ENCODE measurements at regions not wholly inside any gene's neighbourhood (a gene's known extent, or its start where the extent isn't known, plus 50 kb on each side); places are given as distances from the start of the nearest gene placed in this dataset.
A peak's percentile ranks its signal among the peaks of the same experiment; 100 is the strongest.

DNA sequence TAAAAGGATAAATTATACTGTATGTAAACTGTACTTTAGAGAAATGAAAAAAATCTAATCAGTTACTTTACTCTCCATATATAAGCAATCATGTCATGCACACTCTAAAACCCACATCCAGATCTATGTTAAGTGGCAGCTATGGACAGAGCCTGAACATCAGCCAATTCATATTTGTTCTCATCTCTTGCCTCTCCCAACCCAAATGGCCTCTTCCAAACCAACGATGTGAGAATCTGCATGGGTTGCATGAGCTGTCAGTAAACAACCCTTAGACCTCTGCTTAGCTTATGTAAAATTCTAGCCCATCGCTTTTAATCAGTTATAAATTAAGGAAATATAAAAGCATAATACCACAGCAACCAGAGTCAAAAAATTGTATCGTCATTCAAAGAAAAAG is 288.7 kb upstream of the INTU start:
- no peak overlapping the region for H3K4me2 ChIP-seq (ENCODE audit: unreplicated experiment)
- H2AFZ ChIP-seq = no peak overlapping the region
- H3K36me3 ChIP-seq (ENCODE audit: low read depth) = no peaks in the 10 kb centered on the region
- DNase-seq = no peak
- no peaks in the 10 kb centered on the region for H3K27me3 ChIP-seq (replicated peaks; ENCODE audit: insufficient read depth)
- TF ChIP-seq EZH2phosphoT487 (IDR thresholded peaks at IDR 0.05; ENCODE audit: insufficient read depth, low read depth) (no peak), EZH2 (IDR thresholded peaks at IDR 0.05; ENCODE audit: insufficient read depth, poor library complexity, severe bottlenecking) (no peak)
- no peak overlapping the region for H3K9ac ChIP-seq
- H3F3A ChIP-seq (ENCODE audit: insufficient read depth) = no peaks in the 10 kb centered on the region
- H3K4me3 ChIP-seq = no peak overlapping the region
- no peaks in the 10 kb centered on the region for H3K9me2 ChIP-seq (ENCODE audit: insufficient read depth)
- no peak overlapping the region for H3K27ac ChIP-seq
- H3K9me3 ChIP-seq (ENCODE audit: low read depth) = no peaks in the 10 kb centered on the region
- in situ Hi-C loops (cut with MboI) = no loop called here
- 60 to 70% methylated on average over 3 of the region's 3 CpGs for WGBS, 2 experiments (ENCODE audit: low coverage in 1 of 2, low lambda C conversion rate in 2 of 2, missing lambda C conversion rate in 2 of 2)
- no peaks in the 10 kb centered on the region for H3K79me2 ChIP-seq (ENCODE audit: insufficient read depth)
- no peaks in the 10 kb centered on the region; the same call in 1 of the 2 replicates for H4K20me1 ChIP-seq (ENCODE audit: insufficient read depth)
- no peaks in the 10 kb centered on the region for H3K4me1 ChIP-seq (ENCODE audit: insufficient read depth)

DNA sequence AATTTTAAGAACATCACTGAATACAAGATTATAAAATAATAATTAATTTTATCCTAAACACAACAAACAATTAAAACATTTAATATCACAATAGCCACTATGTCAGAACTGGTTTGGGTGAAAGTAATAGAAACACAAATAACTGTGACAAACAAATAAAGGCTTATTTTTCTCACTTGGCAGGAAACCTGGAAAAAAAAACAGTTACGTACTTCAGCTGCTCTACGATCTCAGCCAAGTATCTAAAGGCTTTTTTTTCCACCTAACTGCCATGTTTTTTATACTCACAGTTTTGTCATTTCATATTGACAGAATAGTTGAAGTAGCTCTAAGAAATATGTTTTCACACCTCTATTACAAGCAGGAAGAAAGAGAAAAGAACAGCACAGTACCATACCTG is 284.8 kb upstream of the INTU start:
- in situ Hi-C loops (cut with MboI) = no loop called here
- no peaks in the 10 kb centered on the region for H3F3A ChIP-seq (ENCODE audit: insufficient read depth)
- WGBS, 2 experiments (ENCODE audit: low coverage in 1 of 2, low lambda C conversion rate in 2 of 2, missing lambda C conversion rate in 2 of 2) = 15 to 28% methylated on average over 2 of the region's 2 CpGs
- no peaks in the 10 kb centered on the region; the same call in 1 of the 2 replicates for H4K20me1 ChIP-seq (ENCODE audit: insufficient read depth)
- no peak overlapping the region for H3K4me2 ChIP-seq (ENCODE audit: unreplicated experiment)
- no peak overlapping the region for H2AFZ ChIP-seq
- TF ChIP-seq EZH2phosphoT487 (IDR thresholded peaks at IDR 0.05; ENCODE audit: insufficient read depth, low read depth) (no peak), EZH2 (IDR thresholded peaks at IDR 0.05; ENCODE audit: insufficient read depth, poor library complexity, severe bottlenecking) (no peak)
- H3K9me2 ChIP-seq (ENCODE audit: insufficient read depth) = no peaks in the 10 kb centered on the region
- no peak overlapping the region for H3K9ac ChIP-seq
- DNase-seq = no peak
- H3K27me3 ChIP-seq (replicated peaks; ENCODE audit: insufficient read depth) = no peaks in the 10 kb centered on the region
- no peak overlapping the region for H3K4me3 ChIP-seq
- no peaks in the 10 kb centered on the region for H3K79me2 ChIP-seq (ENCODE audit: insufficient read depth)
- no peaks in the 10 kb centered on the region for H3K9me3 ChIP-seq (ENCODE audit: low read depth)
- H3K36me3 ChIP-seq (ENCODE audit: low read depth) = no peaks in the 10 kb centered on the region
- no peaks in the 10 kb centered on the region for H3K4me1 ChIP-seq (ENCODE audit: insufficient read depth)
- no peak overlapping the region for H3K27ac ChIP-seq

DNA sequence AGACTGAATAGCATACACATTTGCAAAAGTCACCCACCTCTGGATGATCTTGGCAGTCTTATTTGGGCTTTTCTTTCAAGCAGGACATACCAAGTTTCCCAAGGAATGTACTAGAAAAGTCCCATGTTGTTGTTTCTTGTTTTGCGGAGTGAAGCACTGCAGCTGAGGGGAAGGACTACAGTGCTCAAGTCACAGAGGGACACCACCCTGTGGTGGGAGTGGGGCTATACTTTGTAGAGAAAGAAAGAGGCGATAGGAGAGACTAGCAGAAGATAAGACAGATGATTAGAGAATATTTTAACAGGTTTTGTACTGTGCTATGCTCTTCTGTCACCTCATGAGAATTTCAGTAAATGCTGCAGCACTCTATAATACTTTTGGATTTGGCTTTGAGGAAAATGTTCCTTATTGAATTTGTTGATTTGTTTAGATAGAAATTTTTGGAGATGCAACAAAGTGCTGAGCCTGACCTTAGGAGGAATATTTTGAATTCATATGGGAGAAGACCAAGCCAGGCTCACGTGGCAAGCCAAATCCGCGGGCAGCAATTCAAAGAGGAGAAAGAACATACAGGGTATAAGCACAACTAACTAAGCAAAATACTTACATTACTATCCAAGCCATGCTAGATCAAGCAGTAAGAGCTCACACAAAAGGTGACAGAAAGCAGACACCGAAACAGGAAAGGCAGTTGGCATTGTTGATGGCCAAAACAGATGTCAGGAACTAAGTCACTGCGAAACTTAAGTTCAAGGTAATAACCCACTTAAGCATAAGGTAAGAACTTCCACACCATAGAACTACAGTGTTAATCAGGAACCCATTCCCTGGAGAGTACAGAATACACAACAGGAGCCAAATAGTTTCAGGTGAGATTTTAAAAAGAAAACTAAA is 280.3 kb upstream of the INTU start:
- TF ChIP-seq EZH2 (IDR thresholded peaks at IDR 0.05; ENCODE audit: insufficient read depth, poor library complexity, severe bottlenecking) (no peak), EZH2phosphoT487 (IDR thresholded peaks at IDR 0.05; ENCODE audit: insufficient read depth, low read depth) (no peak)
- WGBS, 2 experiments (ENCODE audit: low coverage in 1 of 2, low lambda C conversion rate in 2 of 2, missing lambda C conversion rate in 2 of 2) = 43 to 50% methylated on average over 7 of the region's 7 CpGs
- no peak for DNase-seq

DNA sequence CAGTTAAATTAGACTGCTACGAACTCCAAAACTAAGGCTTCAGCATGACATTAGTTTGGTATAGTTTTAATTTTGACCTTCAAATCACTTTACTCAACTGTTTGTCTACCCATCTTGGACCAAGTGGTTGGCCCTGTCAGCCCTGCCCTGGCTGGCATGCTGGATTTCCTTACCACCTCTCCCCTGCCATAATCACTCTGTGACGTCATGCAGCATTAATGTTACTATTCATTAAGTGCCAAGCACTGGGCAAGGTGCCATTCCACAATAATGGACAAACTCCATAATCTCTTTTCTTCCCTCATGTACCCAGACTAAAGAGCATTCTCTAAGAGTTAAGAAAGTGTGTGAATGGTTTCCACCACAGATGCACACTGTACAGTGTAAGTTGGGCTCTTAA is 277.0 kb upstream of the INTU start:
- DNase-seq = peak; percentile 14
- Histone ChIP-seq H3K9me2 (ENCODE audit: insufficient read depth) (no peaks in the 10 kb centered on the region), H3K9me3 (ENCODE audit: low read depth) (no peaks in the 10 kb centered on the region), H2AFZ (no peak overlapping the region), H3K4me3 (no peak overlapping the region), H3F3A (ENCODE audit: insufficient read depth) (no peaks in the 10 kb centered on the region), H3K4me2 (ENCODE audit: unreplicated experiment) (no peak overlapping the region), H3K36me3 (ENCODE audit: low read depth) (no peaks in the 10 kb centered on the region), H3K4me1 (ENCODE audit: insufficient read depth) (no peaks in the 10 kb centered on the region), H3K9ac (no peak overlapping the region), H3K27me3 (replicated peaks; ENCODE audit: insufficient read depth) (no peaks in the 10 kb centered on the region), H3K79me2 (ENCODE audit: insufficient read depth) (no peaks in the 10 kb centered on the region), H4K20me1 (ENCODE audit: insufficient read depth) (no peaks in the 10 kb centered on the region), H3K27ac (no peak overlapping the region)
- 30 to 33% methylated on average over 2 of the region's 2 CpGs for WGBS, 2 experiments (ENCODE audit: low coverage in 1 of 2, low lambda C conversion rate in 2 of 2, missing lambda C conversion rate in 2 of 2)
- no peak for TF ChIP-seq EZH2 (IDR thresholded peaks at IDR 0.05; ENCODE audit: insufficient read depth, poor library complexity, severe bottlenecking)
- no peak for TF ChIP-seq EZH2phosphoT487 (IDR thresholded peaks at IDR 0.05; ENCODE audit: insufficient read depth, low read depth)
- in situ Hi-C loops (cut with MboI) = no loop called here

More for the DNA sequence above, 280.3 kb upstream of the INTU start:
- Histone ChIP-seq H3K4me2 (ENCODE audit: unreplicated experiment) (no peak overlapping the region), H3K4me3 (no peak overlapping the region), H3K9me2 (ENCODE audit: insufficient read depth) (no peaks in the 10 kb centered on the region), H3K36me3 (ENCODE audit: low read depth) (no peaks in the 10 kb centered on the region), H3K9ac (no peak overlapping the region), H3K27ac (no peak overlapping the region), H3K27me3 (replicated peaks; ENCODE audit: insufficient read depth) (no peaks in the 10 kb centered on the region), H2AFZ (no peak overlapping the region), H3F3A (ENCODE audit: insufficient read depth) (no peaks in the 10 kb centered on the region), H4K20me1 (ENCODE audit: insufficient read depth) (no peaks in the 10 kb centered on the region), H3K9me3 (ENCODE audit: low read depth) (no peaks in the 10 kb centered on the region), H3K79me2 (ENCODE audit: insufficient read depth) (no peaks in the 10 kb centered on the region), H3K4me1 (ENCODE audit: insufficient read depth) (no peaks in the 10 kb centered on the region)
- in situ Hi-C loops (cut with MboI) = no loop called here

All from GM23248 (cell line).